ENCODE measurements at regions not wholly inside any gene's neighbourhood (a gene's known extent, or its start where the extent isn't known, plus 50 kb on each side); places are given as distances from the start of the nearest gene placed in this dataset.

GRCh38 chr4:66589183-66589582, 918.9 kb upstream of the EPHA5 start:
- no peak for TF ChIP-seq CTCF (IDR thresholded peaks at IDR 0.05)
- TF ChIP-seq POLR2A (IDR thresholded peaks at IDR 0.05), result no peak
- no peak for TF ChIP-seq POLR2AphosphoS5 (IDR thresholded peaks at IDR 0.05)
